Retina (tissue), 1 donor: ENCODE measurements at regions not wholly inside any gene's neighbourhood (a gene's known extent, or its start where the extent isn't known, plus 50 kb on each side); places are given as distances from the start of the nearest gene placed in this dataset.
A peak's percentile ranks its signal among the peaks of the same experiment; 100 is the strongest.

Experiments used
- DNase-seq: peaks from one replicate; pipeline ENCODE4 v3.0.0-alpha.2; 2016

- DNase-seq = no peak
Measured at GRCh38 chr3:168885028-168885427, 778.5 kb downstream of the MECOM start.

- DNase-seq = no peak
Measured at GRCh38 chr3:168884353-168884903, 779.1 kb downstream of the MECOM start.

DNA sequence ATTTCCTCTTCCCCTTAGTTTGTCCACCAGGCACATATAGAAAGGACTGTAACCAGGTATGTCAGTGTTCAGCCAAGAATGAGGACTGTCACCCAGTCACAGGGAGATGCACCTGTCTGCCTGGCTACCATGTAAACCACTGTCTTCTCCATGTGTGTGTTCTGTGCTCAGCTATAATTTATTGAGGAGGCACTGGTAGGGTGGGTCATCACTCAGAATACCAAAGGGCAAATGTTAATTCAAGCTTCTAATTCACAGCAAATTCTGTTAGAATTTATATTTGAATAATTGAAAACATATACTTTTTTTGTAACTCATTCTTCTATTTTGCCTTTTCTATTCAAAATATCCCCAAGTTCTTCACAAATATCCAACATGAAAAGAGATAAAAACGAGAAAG, 780.4 kb downstream of the MECOM start:
- no peak for DNase-seq

- no peak for DNase-seq
Measured at GRCh38 chr3:168881804-168882203, 781.7 kb downstream of the MECOM start.

- DNase-seq = no peak
Measured at GRCh38 chr3:168878655-168879054, 782.9 kb upstream of the GOLIM4 start.

DNA sequence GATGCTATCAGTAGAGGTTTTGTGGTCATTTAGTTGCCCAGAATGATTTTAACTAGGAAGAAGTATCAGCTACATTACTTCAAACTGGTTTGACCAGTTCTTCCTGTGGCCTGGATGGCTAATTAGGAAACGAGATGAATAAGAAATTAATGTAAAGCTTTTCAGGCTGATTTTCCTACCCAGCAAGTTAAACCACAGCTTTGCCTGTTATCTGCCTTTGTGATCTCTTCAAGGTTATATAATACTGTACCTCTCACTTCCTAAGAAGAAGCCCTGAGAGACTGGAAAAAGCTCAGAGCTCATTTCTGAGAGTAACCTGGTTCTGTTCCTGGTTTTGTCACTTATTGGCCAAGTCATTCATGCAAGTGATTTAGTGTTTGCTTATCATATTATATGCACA, 782.2 kb upstream of the GOLIM4 start:
- DNase-seq = no peak

GRCh38 chr3:168876346-168877035, 780.8 kb upstream of the GOLIM4 start:
- DNase-seq = peak; percentile 33

DNA sequence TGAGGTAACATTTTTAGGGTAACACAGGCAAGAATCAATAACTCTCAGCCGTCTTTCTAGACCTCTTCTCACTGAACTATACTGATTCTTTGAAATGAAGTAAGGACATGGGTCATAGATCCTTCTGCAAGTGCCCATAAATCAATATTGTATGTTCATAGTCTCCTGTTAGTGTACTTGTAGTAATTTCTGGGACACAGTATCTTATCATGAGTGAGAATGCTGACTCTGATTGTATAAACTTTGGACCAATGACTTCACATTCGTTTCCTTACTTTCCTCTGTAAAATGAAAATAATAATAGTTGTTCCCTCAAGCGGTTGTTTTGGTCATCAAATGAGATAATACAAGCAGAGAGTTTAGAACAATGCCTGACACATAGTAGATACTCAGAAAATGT, 777.1 kb upstream of the GOLIM4 start:
- no peak for DNase-seq

- DNase-seq = no peak
Measured at GRCh38 chr3:168870892-168871291, 775.2 kb upstream of the GOLIM4 start.

DNA sequence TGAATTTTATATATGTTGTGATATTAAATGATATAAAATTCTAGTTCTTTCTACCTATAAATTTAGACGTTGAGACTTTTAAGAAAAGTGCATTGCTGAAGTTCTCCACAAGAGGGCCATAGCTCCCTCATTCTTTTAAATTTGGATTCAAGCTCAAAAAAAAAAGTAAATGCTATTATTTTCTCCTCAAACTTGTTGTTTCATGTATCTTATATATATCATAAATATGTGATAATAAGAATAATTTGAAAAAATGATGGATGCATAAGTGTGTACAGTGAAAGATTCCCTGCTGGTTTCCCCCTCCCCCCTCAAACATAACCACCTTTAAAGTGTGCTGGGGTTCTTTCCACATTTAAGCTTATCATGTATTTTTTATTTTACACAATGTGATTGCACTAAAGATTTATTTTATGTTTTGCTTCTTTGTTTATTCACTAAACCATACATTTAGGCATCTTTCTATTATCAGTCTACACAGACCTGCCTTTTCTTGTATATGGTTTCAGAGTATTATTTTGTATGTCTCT, 769.4 kb upstream of the GOLIM4 start:
- no peak for DNase-seq

DNA sequence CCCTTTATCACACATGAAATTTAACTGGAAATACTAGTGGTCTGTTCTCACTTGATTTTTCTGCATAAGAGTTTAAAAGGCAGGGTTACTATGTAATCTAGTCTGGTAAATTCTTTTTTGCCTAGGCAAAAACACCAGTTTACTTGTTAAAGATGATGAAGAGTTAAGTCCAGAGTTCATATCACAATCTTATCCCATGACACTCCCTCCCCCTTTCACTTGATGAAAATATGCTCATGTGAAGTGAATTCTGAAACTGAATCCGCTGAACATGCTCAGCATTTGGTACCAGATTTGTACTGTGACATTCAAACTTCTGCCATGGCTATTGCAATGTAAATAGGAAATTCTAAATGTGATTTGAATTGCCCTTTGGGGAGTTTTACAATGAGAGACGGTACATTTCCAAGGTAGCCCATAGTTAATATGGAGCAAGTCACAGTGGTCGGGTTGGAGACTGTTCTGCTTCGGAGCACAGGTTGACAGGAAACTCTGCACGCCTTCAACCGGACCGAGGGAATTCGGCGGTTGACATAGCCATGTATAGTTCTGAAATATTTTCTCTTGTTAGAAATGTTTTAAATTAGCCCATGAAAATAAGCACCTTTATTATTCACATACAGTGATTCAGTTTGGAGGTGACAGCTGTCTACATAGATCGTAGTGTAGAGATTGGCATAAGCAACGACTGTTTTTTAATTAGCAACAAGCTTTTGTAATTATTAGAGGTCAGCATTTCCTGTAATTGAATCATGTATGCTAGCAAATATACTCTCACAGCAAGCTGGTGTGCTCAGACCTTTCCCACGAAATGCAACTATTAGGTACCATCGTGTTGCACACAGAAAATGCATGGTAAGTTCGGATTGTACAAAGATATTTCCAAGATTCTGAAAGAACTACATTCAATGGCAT, 768.6 kb upstream of the GOLIM4 start:
- DNase-seq = no peak

GRCh38 chr3:168863561-168863960, 767.8 kb upstream of the GOLIM4 start:
- DNase-seq = no peak

DNA sequence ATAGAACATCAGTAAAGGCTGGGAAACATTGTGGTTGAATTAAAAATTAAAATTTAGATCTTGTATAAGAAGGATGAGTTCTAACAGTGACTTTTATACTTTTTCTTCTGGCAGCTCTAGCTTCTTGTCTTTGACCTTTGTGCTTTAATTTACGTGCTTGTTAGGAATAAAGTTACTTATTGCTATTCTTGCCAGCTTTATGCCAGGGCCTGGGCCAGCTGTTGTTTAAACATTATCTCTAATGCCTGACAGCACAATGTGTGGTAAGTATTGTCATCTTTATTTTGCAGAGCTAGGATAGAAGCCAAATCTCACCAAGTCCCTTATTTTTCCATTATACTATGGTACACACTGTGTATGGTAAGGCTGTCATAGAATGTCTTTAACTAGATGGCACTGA, 766.7 kb upstream of the GOLIM4 start:
- no peak for DNase-seq

DNA sequence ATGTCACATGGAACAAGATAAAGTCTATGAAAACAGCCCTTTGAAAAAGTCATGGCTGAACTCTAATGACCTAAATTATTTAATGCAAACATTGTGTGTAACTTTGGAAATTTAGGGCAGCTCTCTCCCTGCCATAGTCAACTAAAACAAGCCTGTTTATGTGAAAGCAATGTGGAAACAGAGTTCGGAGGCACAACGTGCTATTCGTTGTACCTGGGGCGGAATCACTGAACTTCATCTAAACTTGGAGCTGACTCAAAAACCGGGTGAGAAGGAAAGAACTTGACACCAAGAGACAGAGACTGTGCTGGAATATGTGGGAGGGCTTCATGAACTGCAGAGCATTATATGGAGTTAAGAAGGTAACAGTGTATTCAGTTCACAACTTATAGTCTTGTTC, 764.9 kb upstream of the GOLIM4 start:
- DNase-seq = no peak

- no peak for DNase-seq
Measured at GRCh38 chr3:168860028-168860427, 764.3 kb upstream of the GOLIM4 start.

- no peak for DNase-seq
Measured at GRCh38 chr3:168859574-168859973, 763.9 kb upstream of the GOLIM4 start.

DNA sequence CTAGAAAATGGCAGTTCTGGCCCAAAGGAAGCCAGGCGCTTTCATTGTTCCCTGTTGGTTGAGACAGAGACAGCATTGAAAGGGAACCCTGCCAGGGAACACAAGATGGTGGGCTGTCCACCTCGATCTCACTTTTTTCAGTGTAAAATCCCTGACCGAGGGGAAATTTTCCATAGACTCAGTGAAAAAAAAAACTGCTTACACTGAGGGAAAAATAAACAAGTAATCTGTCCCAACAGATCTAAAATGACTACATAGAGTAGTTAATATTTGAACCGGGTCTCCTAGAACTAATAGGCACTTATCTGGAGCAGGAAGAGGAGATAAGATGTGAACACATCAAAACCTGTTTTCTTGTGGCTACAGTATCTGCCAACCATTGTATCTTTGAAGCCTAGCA, 763.4 kb upstream of the GOLIM4 start:
- DNase-seq = no peak

DNA sequence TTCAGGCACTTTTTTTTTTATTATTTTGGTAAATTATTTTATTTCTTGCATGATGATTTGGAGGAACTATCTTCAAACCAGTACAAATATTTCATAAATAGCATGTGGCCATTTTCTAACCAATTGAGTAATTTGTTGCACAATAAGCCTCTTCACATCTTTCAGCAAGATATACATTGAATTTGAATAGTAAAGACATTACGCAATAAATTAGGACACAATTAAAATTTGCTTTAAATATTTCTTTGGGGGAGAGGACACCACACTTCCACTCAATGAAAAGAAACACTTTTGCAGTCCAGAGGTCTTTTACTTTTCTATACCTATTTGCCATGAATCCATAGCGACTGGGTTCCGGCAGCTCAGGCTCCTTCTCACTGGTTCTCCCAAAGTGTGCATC, 762.6 kb upstream of the GOLIM4 start:
- DNase-seq = no peak

DNA sequence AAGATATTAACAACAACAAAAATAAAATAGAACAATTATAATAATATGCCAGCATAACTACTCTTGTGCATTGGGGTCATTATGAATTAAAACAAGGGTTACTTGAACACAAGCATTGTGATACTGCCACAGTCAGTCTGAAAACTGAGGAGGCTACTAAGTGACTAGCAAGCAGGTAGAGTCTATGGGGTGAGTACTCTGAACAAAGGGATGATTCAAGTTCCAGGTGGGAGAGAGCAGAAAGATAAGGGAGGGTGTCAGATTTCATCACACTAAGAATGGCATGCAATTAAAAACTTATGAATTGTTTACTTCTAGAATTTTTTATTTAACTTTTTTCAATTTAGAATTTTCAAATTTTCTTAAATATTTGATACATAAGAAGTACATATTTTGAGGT, 754.4 kb upstream of the GOLIM4 start:
- no peak for DNase-seq

DNA sequence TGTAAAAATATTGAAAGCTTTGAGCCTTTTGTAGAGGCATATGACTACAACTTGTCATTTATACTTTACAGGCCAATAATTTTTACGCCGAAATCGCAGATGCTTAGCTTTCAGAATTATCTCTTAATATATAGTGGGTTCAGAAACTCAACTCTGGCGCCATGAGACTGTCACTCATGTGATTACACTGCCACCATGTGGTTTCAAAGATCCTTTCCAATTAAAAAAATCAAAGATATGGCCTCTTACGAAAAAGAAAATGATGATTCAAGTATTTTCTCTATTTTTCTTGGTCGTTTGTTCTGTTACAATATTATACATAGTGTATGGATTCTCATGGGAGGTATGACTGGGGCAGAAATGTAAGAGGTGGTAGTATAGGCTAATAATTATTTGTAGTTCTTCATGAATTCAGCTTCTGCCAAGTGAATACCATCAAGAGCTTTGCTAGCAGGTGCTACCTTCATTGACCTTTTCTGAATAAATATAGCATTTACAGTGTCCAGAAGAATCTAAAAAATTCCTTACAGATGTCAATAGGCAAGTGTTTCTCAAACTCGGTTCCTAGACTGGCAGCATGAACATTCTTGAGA, 751.7 kb upstream of the GOLIM4 start:
- peak; percentile 66 for DNase-seq

- no peak for DNase-seq
Measured at GRCh38 chr3:168844894-168845482, 749.3 kb upstream of the GOLIM4 start.

- no peak for DNase-seq
Measured at GRCh38 chr3:168844472-168844871, 748.7 kb upstream of the GOLIM4 start.

DNA sequence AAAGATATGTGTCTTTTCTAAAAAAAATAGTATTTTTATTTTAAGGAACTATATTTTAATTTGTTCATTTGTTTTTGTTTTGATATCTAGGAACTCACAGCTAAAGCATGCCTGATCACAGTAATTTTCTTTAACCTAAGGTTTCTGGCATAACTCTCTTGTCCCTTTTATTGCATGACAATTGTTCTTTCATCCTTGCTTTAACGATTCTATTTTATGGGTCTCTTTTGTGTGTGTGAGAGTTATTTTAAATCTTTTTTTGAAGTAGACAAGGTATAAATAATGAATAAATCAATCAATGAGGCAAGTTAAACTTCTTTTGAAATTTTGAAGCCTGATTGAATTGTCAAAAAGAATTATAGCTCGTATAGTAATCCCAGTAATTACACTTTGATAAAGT, 747.8 kb upstream of the GOLIM4 start:
- no peak for DNase-seq
